GM23338 (cell line): ENCODE measurements at regions not wholly inside any gene's neighbourhood (a gene's known extent, or its start where the extent isn't known, plus 50 kb on each side); places are given as distances from the start of the nearest gene placed in this dataset.

Experiments used
- ATAC-seq: fragments of 200-7000 bp; cut with Tn5 transposase; 3 replicates; pipeline ENCODE4 v1.9.1; 2020
- DNase-seq: peaks from one replicate; pipeline ENCODE4 v3.0.0-alpha.2; 2015; ENCODE audit warnings: low spot score
- H2AFZ ChIP-seq: fragments of 200-600 bp; sonication (generic); 2 replicates; pipeline ENCODE4 v1.8.0; 2016; ENCODE audit warnings: antibody characterized with exemption, mild to moderate bottlenecking, moderate library complexity
- H3F3A ChIP-seq: fragments of 200-600 bp; sonication (generic); replicated peaks from 2 replicates; pipeline ENCODE4 v1.8.0; 2017; ENCODE audit warnings: antibody characterized with exemption, mixed run types, low read depth
- H3K27ac ChIP-seq: fragments of 200-600 bp; sonication (generic); 2 replicates; pipeline ENCODE4 v1.6.1; 2016; ENCODE audit warnings: low read depth
- H3K27me3 ChIP-seq: fragments of 200-600 bp; sonication (generic); 2 replicates; pipeline ENCODE4 v1.8.0; 2016; ENCODE audit warnings: mild to moderate bottlenecking, mixed run types, moderate library complexity; ENCODE audit not compliant: insufficient read depth
- H3K36me3 ChIP-seq: fragments of 200-600 bp; sonication (generic); 2 replicates; pipeline ENCODE4 v1.8.0; 2016; ENCODE audit warnings: mild to moderate bottlenecking; ENCODE audit not compliant: insufficient read depth
- H3K4me1 ChIP-seq: fragments of 200-600 bp; sonication (generic); 2 replicates; pipeline ENCODE4 v1.8.0; 2016; ENCODE audit warnings: mild to moderate bottlenecking, moderate library complexity; ENCODE audit not compliant: insufficient read depth
- H3K4me2 ChIP-seq: fragments of 200-600 bp; sonication (generic); 2 replicates; pipeline ENCODE4 v1.7.1; 2017; ENCODE audit warnings: mixed run types
- H3K4me3 ChIP-seq: fragments of 200-600 bp; sonication (generic); 2 replicates; pipeline ENCODE4 v1.6.1; 2016; ENCODE audit warnings: mixed run types
- H3K79me2 ChIP-seq: fragments of 200-600 bp; sonication (generic); replicated peaks from 2 replicates; pipeline ENCODE4 v1.8.0; 2017; ENCODE audit warnings: mild to moderate bottlenecking; ENCODE audit not compliant: insufficient read depth
- H3K9me2 ChIP-seq: fragments of 200-600 bp; sonication (generic); 2 replicates; pipeline ENCODE4 v1.8.0; 2017; ENCODE audit not compliant: insufficient read depth
- H4K20me1 ChIP-seq: fragments of 200-600 bp; sonication (generic); replicated peaks from 2 replicates; pipeline ENCODE4 v1.8.0; 2017; ENCODE audit warnings: mild to moderate bottlenecking; ENCODE audit not compliant: insufficient read depth
- H3K27ac Mint-ChIP-seq: 2 replicates; pipeline ENCODE4 v1.8.0; 2020; ENCODE audit warnings: inconsistent platforms, mild to moderate bottlenecking, moderate library complexity, mixed read lengths
- H3K27me3 Mint-ChIP-seq: 3 replicates; pipeline ENCODE4 v1.8.0; 2022; ENCODE audit warnings: low read depth, mild to moderate bottlenecking, moderate library complexity, mixed read lengths, inconsistent platforms; ENCODE audit not compliant: insufficient read depth, poor library complexity
- H3K36me3 Mint-ChIP-seq: 3 replicates; pipeline ENCODE4 v1.8.0; 2021; ENCODE audit warnings: low read depth, mild to moderate bottlenecking, inconsistent platforms, moderate library complexity, mixed read lengths
- H3K4me1 Mint-ChIP-seq: 3 replicates; pipeline ENCODE4 v1.8.0; 2020; ENCODE audit warnings: mild to moderate bottlenecking, inconsistent platforms, mixed read lengths
- H3K4me3 Mint-ChIP-seq: 3 replicates; pipeline ENCODE4 v1.8.0; 2021; ENCODE audit warnings: moderate library complexity, mild to moderate bottlenecking, inconsistent platforms, mixed read lengths
- H3K9me3 Mint-ChIP-seq: 3 replicates; pipeline ENCODE4 v1.8.0; 2020; ENCODE audit warnings: moderate library complexity, mild to moderate bottlenecking, inconsistent platforms, mixed read lengths
- CREB1 ChIP-seq: fragments of 250-450 bp; sonication (Bioruptor Pico); IDR thresholded peaks from 2 replicates; pipeline ENCODE4 v1.5.0; 2020; ENCODE audit warnings: low read depth, mild to moderate bottlenecking, moderate library complexity
- EZH2 ChIP-seq: fragments of 200-600 bp; sonication (generic); IDR thresholded peaks from one replicate; pipeline ENCODE4 v1.8.0; 2017; ENCODE audit warnings: antibody characterized with exemption, mild to moderate bottlenecking, low read depth; ENCODE audit not compliant: unreplicated experiment
- EZH2phosphoT487 ChIP-seq: fragments of 200-600 bp; sonication (generic); IDR thresholded peaks from one replicate; pipeline ENCODE4 v1.8.1; 2018; ENCODE audit warnings: antibody characterized with exemption; ENCODE audit not compliant: unreplicated experiment
- JUNB ChIP-seq: IDR thresholded peaks from one replicate; pipeline ENCODE4 v1.6.1; 2016; ENCODE audit warnings: antibody characterized with exemption; ENCODE audit not compliant: unreplicated experiment
- NANOG ChIP-seq: IDR thresholded peaks from 2 replicates; pipeline ENCODE4 v1.6.1; 2016; ENCODE audit warnings: antibody characterized with exemption, borderline replicate concordance
- POLR2AphosphoS5 ChIP-seq: IDR thresholded peaks from 2 replicates; pipeline ENCODE4 v1.6.1; 2016; ENCODE audit warnings: antibody characterized with exemption, low read depth
- STAT1 ChIP-seq: IDR thresholded peaks from one replicate; pipeline ENCODE4 v1.6.1; 2016; ENCODE audit warnings: antibody characterized with exemption; ENCODE audit not compliant: unreplicated experiment
- ZNF114 ChIP-seq: fragments of 250-450 bp; sonication (Bioruptor Pico); IDR thresholded peaks from 2 replicates; pipeline ENCODE4 v1.5.0; 2020; ENCODE audit warnings: mild to moderate bottlenecking, moderate library complexity
- ZNF331 ChIP-seq: fragments of 250-450 bp; sonication (Bioruptor Pico); IDR thresholded peaks from 2 replicates; pipeline ENCODE4 v1.5.0; 2020; ENCODE audit warnings: low read depth, mild to moderate bottlenecking, moderate library complexity
- ZNF462 ChIP-seq: fragments of 250-450 bp; sonication (Bioruptor Pico); IDR thresholded peaks from 2 replicates; pipeline ENCODE4 v1.5.0; 2020; ENCODE audit warnings: mild to moderate bottlenecking, moderate library complexity
- TF ChIP-seq, protein P1 (sequence below): IDR thresholded peaks from 2 replicates; pipeline ENCODE4 v1.6.1; 2016; ENCODE audit warnings: antibody characterized with exemption
- TF ChIP-seq, protein P2 (sequence below), 2 experiments: fragments of 200-600 bp in 1 of 2; sonication (generic) in 1 of 2; conservative IDR thresholded peaks; 2 replicates each; pipeline versions ENCODE4 v1.5.1 to v1.6.1; 2016 to 2017; ENCODE audit warnings: antibody characterized with exemption in 2 of 2, low read depth in 2 of 2, mild to moderate bottlenecking in 2 of 2, moderate library complexity in 1 of 2

DNA sequence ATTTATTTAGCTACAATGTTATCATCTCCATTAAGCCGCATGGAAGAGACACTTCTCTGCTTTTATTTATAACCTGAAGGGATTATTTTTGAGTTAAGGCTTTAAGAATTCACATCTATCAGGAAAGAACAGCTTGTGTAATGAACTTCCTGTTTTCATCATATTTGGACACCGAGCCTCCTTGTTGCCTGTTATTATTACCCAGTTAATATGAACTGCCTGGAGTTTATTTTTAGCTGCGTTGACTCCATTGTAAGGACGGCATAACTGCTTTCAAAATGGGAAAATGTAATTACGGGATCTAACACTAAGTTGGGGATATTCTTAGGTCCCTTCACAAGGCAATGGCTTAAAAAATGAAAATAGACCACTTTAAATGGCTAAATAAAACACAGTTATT, 89.0 kb upstream of the NR4A3 start (continued):
- TF ChIP-seq ZNF462 (CRISPR knock-in tag), result no peak
- no peak for TF ChIP-seq POLR2AphosphoS5
- TF ChIP-seq JUNB, result no peak
- no peak for TF ChIP-seq ZNF114 (CRISPR knock-in tag)
- TF ChIP-seq NANOG, result no peak
- no peak for TF ChIP-seq STAT1

DNA sequence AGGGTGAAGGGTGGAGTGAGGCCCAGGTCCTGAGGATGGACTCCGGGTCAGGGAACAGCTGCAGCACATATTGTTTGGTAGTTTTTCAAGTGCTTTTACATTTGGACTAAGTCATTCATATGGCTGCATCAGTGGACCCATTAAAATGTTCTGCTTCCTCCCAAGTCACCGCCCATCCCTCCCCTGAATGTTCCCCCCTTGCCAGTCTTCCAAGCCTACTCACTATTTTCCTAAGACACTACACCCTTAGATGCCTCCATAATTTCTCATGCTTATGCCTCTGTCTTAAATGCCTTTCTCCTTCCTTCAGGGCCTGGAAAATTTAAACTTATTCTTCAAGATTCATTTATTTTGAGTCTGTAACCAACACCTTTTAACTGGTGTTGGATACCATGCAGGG, 86.6 kb upstream of the NR4A3 start:
- Mint-ChIP-seq H3K27me3 (no peaks in the 10 kb centered on the region), H3K36me3 (no peaks in the 10 kb centered on the region), H3K4me3 (no peak overlapping the region), H3K27ac (no peak overlapping the region), H3K4me1 (peaks cover 3% of the 10 kb centered on the region; the same call in 2 of the 3 replicates), H3K9me3 (no peaks in the 10 kb centered on the region)
- H3F3A ChIP-seq, result no peaks in the 10 kb centered on the region
- H3K9me2 ChIP-seq, result no peaks in the 10 kb centered on the region
- DNase-seq (no peak), ATAC-seq (no peak)
- no peak overlapping the region for H3K27ac ChIP-seq
- H3K4me2 ChIP-seq, result no peak overlapping the region
- H3K36me3 ChIP-seq, result no peaks in the 10 kb centered on the region
- H4K20me1 ChIP-seq, result no peaks in the 10 kb centered on the region
- no peak overlapping the region for H3K4me3 ChIP-seq
- H2AFZ ChIP-seq, result no peak overlapping the region
- H3K4me1 ChIP-seq, result no peaks in the 10 kb centered on the region
- no peaks in the 10 kb centered on the region for H3K79me2 ChIP-seq
- H3K27me3 ChIP-seq, result no peaks in the 10 kb centered on the region
- TF ChIP-seq, protein P1, sequence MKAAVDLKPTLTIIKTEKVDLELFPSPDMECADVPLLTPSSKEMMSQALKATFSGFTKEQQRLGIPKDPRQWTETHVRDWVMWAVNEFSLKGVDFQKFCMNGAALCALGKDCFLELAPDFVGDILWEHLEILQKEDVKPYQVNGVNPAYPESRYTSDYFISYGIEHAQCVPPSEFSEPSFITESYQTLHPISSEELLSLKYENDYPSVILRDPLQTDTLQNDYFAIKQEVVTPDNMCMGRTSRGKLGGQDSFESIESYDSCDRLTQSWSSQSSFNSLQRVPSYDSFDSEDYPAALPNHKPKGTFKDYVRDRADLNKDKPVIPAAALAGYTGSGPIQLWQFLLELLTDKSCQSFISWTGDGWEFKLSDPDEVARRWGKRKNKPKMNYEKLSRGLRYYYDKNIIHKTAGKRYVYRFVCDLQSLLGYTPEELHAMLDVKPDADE, result no peak
- TF ChIP-seq ZNF331 (CRISPR knock-in tag), result no peak
- TF ChIP-seq JUNB, result no peak
- TF ChIP-seq, protein P2, sequence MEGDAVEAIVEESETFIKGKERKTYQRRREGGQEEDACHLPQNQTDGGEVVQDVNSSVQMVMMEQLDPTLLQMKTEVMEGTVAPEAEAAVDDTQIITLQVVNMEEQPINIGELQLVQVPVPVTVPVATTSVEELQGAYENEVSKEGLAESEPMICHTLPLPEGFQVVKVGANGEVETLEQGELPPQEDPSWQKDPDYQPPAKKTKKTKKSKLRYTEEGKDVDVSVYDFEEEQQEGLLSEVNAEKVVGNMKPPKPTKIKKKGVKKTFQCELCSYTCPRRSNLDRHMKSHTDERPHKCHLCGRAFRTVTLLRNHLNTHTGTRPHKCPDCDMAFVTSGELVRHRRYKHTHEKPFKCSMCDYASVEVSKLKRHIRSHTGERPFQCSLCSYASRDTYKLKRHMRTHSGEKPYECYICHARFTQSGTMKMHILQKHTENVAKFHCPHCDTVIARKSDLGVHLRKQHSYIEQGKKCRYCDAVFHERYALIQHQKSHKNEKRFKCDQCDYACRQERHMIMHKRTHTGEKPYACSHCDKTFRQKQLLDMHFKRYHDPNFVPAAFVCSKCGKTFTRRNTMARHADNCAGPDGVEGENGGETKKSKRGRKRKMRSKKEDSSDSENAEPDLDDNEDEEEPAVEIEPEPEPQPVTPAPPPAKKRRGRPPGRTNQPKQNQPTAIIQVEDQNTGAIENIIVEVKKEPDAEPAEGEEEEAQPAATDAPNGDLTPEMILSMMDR (conservative IDR thresholded peaks at IDR 0.05; ENCODE audit: low read depth in 2 of 2), result no peak
- TF ChIP-seq CREB1 (CRISPR knock-in tag), result no peak
- no peak for TF ChIP-seq EZH2phosphoT487
- no peak for TF ChIP-seq EZH2
- TF ChIP-seq ZNF114 (CRISPR knock-in tag), result no peak
